HG03575 (cell line): ENCODE measurements at regions not wholly inside any gene's neighbourhood (a gene's known extent, or its start where the extent isn't known, plus 50 kb on each side); places are given as distances from the start of the nearest gene placed in this dataset.
"Not testable (repeated sequence)": the region's sequence is repeated elsewhere in the genome, so short reads cannot be mapped to it uniquely, and the experiment has no call there.

Source experiments
- ATAC-seq: cut with Tn5 transposase; IDR thresholded peaks from one replicate; pipeline ENCODE4 v1.9.1; 2021; ENCODE audit not compliant: unreplicated experiment, insufficient number of reproducible peaks, low FRiP score; ENCODE audit errors: extremely low read depth

GRCh38 chr2:198615972-198616371 is 811.6 kb downstream of the PLCL1 start:
- no peak for ATAC-seq

GRCh38 chr2:198611201-198611600 is 806.8 kb downstream of the PLCL1 start:
- ATAC-seq: no peak

- no peak for ATAC-seq
Measured at GRCh38 chr2:198604599-198604998, 800.2 kb downstream of the PLCL1 start.

- ATAC-seq: not testable (repeated sequence)
Measured at GRCh38 chr2:198602986-198603385, 798.6 kb downstream of the PLCL1 start.

GRCh38 chr2:198597648-198598047 is 793.3 kb downstream of the PLCL1 start:
- no peak for ATAC-seq

- ATAC-seq: no peak
Measured at GRCh38 chr2:198596985-198597384, 792.6 kb downstream of the PLCL1 start.

GRCh38 chr2:198595721-198596120 is 791.3 kb downstream of the PLCL1 start:
- no peak for ATAC-seq

GRCh38 chr2:198591586-198591985 is 787.2 kb downstream of the PLCL1 start:
- ATAC-seq: no peak

GRCh38 chr2:198587741-198588140 is 783.3 kb downstream of the PLCL1 start:
- no peak for ATAC-seq

- ATAC-seq: no peak
Measured at GRCh38 chr2:198587240-198587639, 782.8 kb downstream of the PLCL1 start.

- no peak for ATAC-seq
Measured at GRCh38 chr2:198571393-198571792, 767.0 kb downstream of the PLCL1 start.

GRCh38 chr2:198558176-198558575 is 753.8 kb downstream of the PLCL1 start:
- no peak for ATAC-seq

- ATAC-seq: no peak
Measured at GRCh38 chr2:198546122-198546521, 741.7 kb downstream of the PLCL1 start.

- ATAC-seq: no peak
Measured at GRCh38 chr2:198545411-198545810, 741.0 kb downstream of the PLCL1 start.

- ATAC-seq: no peak
Measured at GRCh38 chr2:198544461-198544860, 740.1 kb downstream of the PLCL1 start.

- no peak for ATAC-seq
Measured at GRCh38 chr2:198534756-198535155, 730.4 kb downstream of the PLCL1 start.

GRCh38 chr2:198525211-198525969 is 721.0 kb downstream of the PLCL1 start:
- ATAC-seq: no peak

- no peak for ATAC-seq
Measured at GRCh38 chr2:198523710-198524109, 719.3 kb downstream of the PLCL1 start.

GRCh38 chr2:198518935-198519334 is 714.5 kb downstream of the PLCL1 start:
- peak; percentile 49 for ATAC-seq

- no peak for ATAC-seq
Measured at GRCh38 chr2:198517976-198518375, 713.6 kb downstream of the PLCL1 start.

- ATAC-seq: not testable (repeated sequence)
Measured at GRCh38 chr2:198508610-198509009, 704.2 kb downstream of the PLCL1 start.
